ENCODE measurements at regions not wholly inside any gene's neighbourhood (a gene's known extent, or its start where the extent isn't known, plus 50 kb on each side); places are given as distances from the start of the nearest gene placed in this dataset.

GRCh38 chr16:79988089-79988488, 387.6 kb upstream of the MAF start:
- 92% methylated on average over 3 of the region's 3 CpGs for WGBS (ENCODE audit: insufficient coverage)
- DNase-seq, result no peak
- H3K9me3 ChIP-seq (ENCODE audit: control extremely low read depth in 1 of 3, control insufficient read depth in 2 of 3, insufficient read depth in 1 of 3, low read length in 2 of 3), result no peaks in the 10 kb centered on the region
- ChIA-PET CTCF (no interaction called here), POLR2A (no interaction called here)
- H3K4me3 ChIP-seq (ENCODE audit: control extremely low read depth in 1 of 5, extremely low read depth in 1 of 5, insufficient read depth in 1 of 5, low read depth in 2 of 5, low read length in 4 of 5), result no peak overlapping the region
- no peak overlapping the region for H3K27ac ChIP-seq (ENCODE audit: low read length in 2 of 2)
- H3K4me1 Mint-ChIP-seq, result no peaks in the 10 kb centered on the region
- no peaks in the 10 kb centered on the region for H3K27me3 ChIP-seq (replicated peaks in 1 of 4; ENCODE audit: control extremely low read depth in 1 of 4, control insufficient read depth in 3 of 4, insufficient read depth in 4 of 4, low read length in 3 of 4)
- no peak overlapping the region for H3K4me2 ChIP-seq (replicated peaks; ENCODE audit: low read depth, low read length, poor library complexity, severe bottlenecking)
- H3K9me3 Mint-ChIP-seq (ENCODE audit: insufficient read depth), result no peaks in the 10 kb centered on the region
- peaks cover 4% of the 10 kb centered on the region for H3K27me3 Mint-ChIP-seq
- no peaks in the 10 kb centered on the region for H4K20me1 ChIP-seq (ENCODE audit: control insufficient read depth, insufficient read depth, low read length, poor library complexity, severe bottlenecking)
- no peak overlapping the region for H3K9ac ChIP-seq (ENCODE audit: low read length)
- H3K36me3 ChIP-seq (replicated peaks in 1 of 2; ENCODE audit: control extremely low read depth in 1 of 2, control insufficient read depth in 1 of 2, extremely low read depth in 1 of 2, insufficient read depth in 2 of 2, low read length in 1 of 2), result no peaks in the 10 kb centered on the region
- intact Hi-C loops (cut with micrococcal nuclease), result no loop called here
- H3K4me1 ChIP-seq (ENCODE audit: control insufficient read depth in 2 of 2, insufficient read depth in 2 of 2, low read length in 2 of 2), result no peaks in the 10 kb centered on the region
- no peak for TF ChIP-seq EZH2 (IDR thresholded peaks at IDR 0.05; ENCODE audit: borderline replicate concordance, insufficient read depth, low read depth, low read length, poor library complexity, severe bottlenecking)
- no peak for TF ChIP-seq CTCF (IDR thresholded peaks at IDR 0.05)
- H3K79me2 ChIP-seq (ENCODE audit: control insufficient read depth, insufficient read depth, low read length), result no peaks in the 10 kb centered on the region
- no peak overlapping the region for H2AFZ ChIP-seq (ENCODE audit: insufficient read depth, low read depth, low read length, poor library complexity, severe bottlenecking)
- no peak overlapping the region for H3K27ac Mint-ChIP-seq
- no peak overlapping the region for H3K4me3 Mint-ChIP-seq
- no peak for ATAC-seq (ENCODE audit: low read depth)

GRCh38 chr16:79986352-79986751, 385.8 kb upstream of the MAF start:
- H3K27ac Mint-ChIP-seq, result no peak overlapping the region

More at GRCh38 chr16:79986352-79986751, 385.8 kb upstream of the MAF start:
- CTCF ChIA-PET, result no interaction called here
- H3K9me3 ChIP-seq (ENCODE audit: control extremely low read depth in 1 of 3, control insufficient read depth in 2 of 3, insufficient read depth in 1 of 3, low read length in 2 of 3), result no peaks in the 10 kb centered on the region
- Mint-ChIP-seq H3K27me3 (peaks cover 4% of the 10 kb centered on the region), H3K4me3 (no peak overlapping the region), H3K4me1 (no peaks in the 10 kb centered on the region), H3K9me3 (ENCODE audit: insufficient read depth) (no peaks in the 10 kb centered on the region)
- DNase-seq, result no peak
- no peak overlapping the region for H2AFZ ChIP-seq (ENCODE audit: insufficient read depth, low read depth, low read length, poor library complexity, severe bottlenecking)
- no peaks in the 10 kb centered on the region for H4K20me1 ChIP-seq (ENCODE audit: control insufficient read depth, insufficient read depth, low read length, poor library complexity, severe bottlenecking)
- no peak overlapping the region for H3K27ac ChIP-seq (ENCODE audit: low read length in 2 of 2)
- H3K4me1 ChIP-seq (ENCODE audit: control insufficient read depth in 2 of 2, insufficient read depth in 2 of 2, low read length in 2 of 2), result no peaks in the 10 kb centered on the region
- POLR2A ChIA-PET, result no interaction called here
- no peaks in the 10 kb centered on the region for H3K27me3 ChIP-seq (replicated peaks in 1 of 4; ENCODE audit: control extremely low read depth in 1 of 4, control insufficient read depth in 3 of 4, insufficient read depth in 4 of 4, low read length in 3 of 4)
- no peak for TF ChIP-seq CTCF (IDR thresholded peaks at IDR 0.05)
- TF ChIP-seq EZH2 (IDR thresholded peaks at IDR 0.05; ENCODE audit: borderline replicate concordance, insufficient read depth, low read depth, low read length, poor library complexity, severe bottlenecking), result no peak
- H3K4me2 ChIP-seq (replicated peaks; ENCODE audit: low read depth, low read length, poor library complexity, severe bottlenecking), result no peak overlapping the region
- intact Hi-C loops (cut with micrococcal nuclease), result no loop called here
- no peak for ATAC-seq (ENCODE audit: low read depth)
- no peak overlapping the region for H3K9ac ChIP-seq (ENCODE audit: low read length)
- 89% methylated on average over 4 of the region's 4 CpGs for WGBS (ENCODE audit: insufficient coverage)
- H3K4me3 ChIP-seq (ENCODE audit: control extremely low read depth in 1 of 5, extremely low read depth in 1 of 5, insufficient read depth in 1 of 5, low read depth in 2 of 5, low read length in 4 of 5), result no peak overlapping the region
- H3K36me3 ChIP-seq (replicated peaks in 1 of 2; ENCODE audit: control extremely low read depth in 1 of 2, control insufficient read depth in 1 of 2, extremely low read depth in 1 of 2, insufficient read depth in 2 of 2, low read length in 1 of 2), result no peaks in the 10 kb centered on the region
- no peaks in the 10 kb centered on the region for H3K79me2 ChIP-seq (ENCODE audit: control insufficient read depth, insufficient read depth, low read length)
